HepG2 (cell line): ENCODE measurements at regions not wholly inside any gene's neighbourhood (a gene's known extent, or its start where the extent isn't known, plus 50 kb on each side); places are given as distances from the start of the nearest gene placed in this dataset.

ENCODE experiments used
- ATAC-seq: fragments of 200-7000 bp; cut with Tn5 transposase; 3 replicates; pipeline ENCODE4 v1.9.1; 2020; ENCODE audit warnings: mild to moderate bottlenecking, moderate library complexity
- BruUV-seq: library from RNA; stranded (reverse); fragments of 400-500 nt; replicated peaks from 2 replicates; lab custom pipeline; 2021; lab: Mats Ljungman, UMichigan
- CTCF ChIA-PET: fragments of 300-600 bp; formaldehyde crosslinking; extraction: SDS; loops from one replicate; lab custom pipeline; 2021; ENCODE audit warnings: low total read pairs, inconsistent platforms, low intra/inter-chr PET ratio; lab: Yijun Ruan, JAX
- POLR2A ChIA-PET: fragments of 350-600 bp; sonication (Branson Sonifier 250); formaldehyde crosslinking; loops from one replicate; lab custom pipeline; 2020; ENCODE audit warnings: antibody characterized with exemption, inconsistent platforms; lab: Yijun Ruan, JAX
- DNase-seq: peaks from one replicate; pipeline ENCODE4 v3.0.0-alpha.2; 2015; ENCODE audit warnings: low spot score
- FAIRE-seq: peaks from 3 replicates; lab custom pipeline; 2011; peaks lifted over from hg19 to GRCh38; lab: Jason Lieb, UNC
- H2AFZ ChIP-seq: one replicate; pipeline ENCODE4 v1.6.1; 2011; ENCODE audit warnings: low read length, inconsistent platforms
- H3K27ac ChIP-seq: fragments of 300-600 bp; 3 replicates; pipeline ENCODE4 v1.8.0; 2011; ENCODE audit warnings: mixed run types, mild to moderate bottlenecking, mixed read lengths, low read length, inconsistent platforms; ENCODE audit not compliant: insufficient read depth; ENCODE audit errors: extremely low read length
- H3K27me3 ChIP-seq, 2 experiments: fragments of 200-600 bp in 1 of 2; 2 replicates in 1 of 2; 3 replicates in 1 of 2; pipeline versions ENCODE4 v1.6.0 to v1.8.0; 2011; ENCODE audit warnings: low read length in 2 of 2, mild to moderate bottlenecking in 2 of 2, moderate library complexity in 2 of 2, inconsistent platforms in 1 of 2; ENCODE audit not compliant: insufficient read depth in 2 of 2, control insufficient read depth in 1 of 2
- H3K36me3 ChIP-seq, 2 experiments: fragments of 200-600 bp in 1 of 2; replicated peaks in 1 of 2; 2 replicates in 1 of 2; 3 replicates in 1 of 2; pipeline versions ENCODE4 v1.5.1 to v1.8.0; 2011; ENCODE audit warnings: low read length in 2 of 2, inconsistent platforms in 1 of 2; ENCODE audit not compliant: insufficient read depth in 2 of 2, control insufficient read depth in 1 of 2
- H3K4me1 ChIP-seq: 2 replicates; pipeline ENCODE4 v1.5.1; 2012; ENCODE audit warnings: low read length, inconsistent platforms; ENCODE audit not compliant: insufficient read depth
- H3K4me2 ChIP-seq: 2 replicates; pipeline ENCODE4 v1.6.0; 2011; ENCODE audit warnings: low read depth, low read length, inconsistent platforms
- H3K4me3 ChIP-seq, 3 experiments: fragments of 200-600 bp in 1 of 3; sonication (generic), shearing (Covaris generic) in 1 of 3; replicated peaks in 1 of 3; 2 replicates each; pipeline ENCODE4 v1.5.1; 2011 to 2016; ENCODE audit warnings: low read length in 3 of 3, inconsistent platforms in 2 of 3, low read depth in 2 of 3, mild to moderate bottlenecking in 2 of 3, control low read depth in 1 of 3, mixed read lengths in 1 of 3; ENCODE audit not compliant: insufficient read depth in 1 of 3
- H3K79me2 ChIP-seq: one replicate; pipeline ENCODE4 v1.6.1; 2011; ENCODE audit warnings: low read length, inconsistent platforms; ENCODE audit not compliant: insufficient read depth
- H3K9ac ChIP-seq: 2 replicates; pipeline ENCODE4 v1.6.0; 2011; ENCODE audit warnings: mild to moderate bottlenecking, low read depth, low read length, inconsistent platforms; ENCODE audit not compliant: insufficient read depth
- H3K9me3 ChIP-seq: 2 replicates; pipeline ENCODE4 v1.5.1; 2012; ENCODE audit warnings: mild to moderate bottlenecking, low read length
- H4K20me1 ChIP-seq: 2 replicates; pipeline ENCODE4 v1.6.0; 2011; ENCODE audit warnings: inconsistent platforms, mild to moderate bottlenecking, low read length, moderate library complexity; ENCODE audit not compliant: insufficient read depth
- MLXIP ChIP-seq: sonication (generic); formaldehyde crosslinking; IDR thresholded peaks from 2 replicates; pipeline ENCODE4 v1.9.0; 2021; ENCODE audit warnings: missing genetic modification reagents, borderline replicate concordance
- U2AF1 ChIP-seq: fragments of 200-400 bp; formaldehyde crosslinking; optimal IDR thresholded peaks from 2 replicates; pipeline ENCODE3; 2017; ENCODE audit warnings: mild to moderate bottlenecking, low read depth, low read length
- ZFAT ChIP-seq: sonication (generic); formaldehyde crosslinking; conservative IDR thresholded peaks from 2 replicates; pipeline ENCODE4 v1.8.1; 2023; ENCODE audit warnings: missing genetic modification reagents, inconsistent platforms
- ZNF234 ChIP-seq: sonication (generic); formaldehyde crosslinking; conservative IDR thresholded peaks from 2 replicates; pipeline ENCODE4 v1.5.1; 2020; ENCODE audit warnings: mild to moderate bottlenecking, missing genetic modification reagents
- ZNF282 ChIP-seq: fragments of 450-650 bp; IDR thresholded peaks from 2 replicates; pipeline ENCODE4 v1.6.1; 2018; ENCODE audit not compliant: partially characterized antibody
- ZNF672 ChIP-seq: sonication (generic); formaldehyde crosslinking; IDR thresholded peaks from 2 replicates; pipeline ENCODE4 v1.8.1; 2022; ENCODE audit warnings: missing genetic modification reagents
- ZNF790 ChIP-seq: sonication (generic); formaldehyde crosslinking; IDR thresholded peaks from 2 replicates; pipeline ENCODE4 v1.8.0; 2022; ENCODE audit warnings: missing genetic modification reagents, mild to moderate bottlenecking, borderline replicate concordance
- ZNF816 ChIP-seq: sonication (generic); formaldehyde crosslinking; IDR thresholded peaks from 2 replicates; pipeline ENCODE4 v1.8.0; 2022; ENCODE audit warnings: missing genetic modification reagents, mild to moderate bottlenecking, borderline replicate concordance
- WGBS: methylation state at CpG from one replicate; pipeline ENCODE4 v1.1.6; 2017; ENCODE audit warnings: low lambda C conversion rate; 5-methylcytosine and 5-hydroxymethylcytosine counted together
- in situ Hi-C: cut with HindIII; loops from 2 replicates; pipeline ENCODE4 v1.10.0; 2017; ENCODE audit warnings: low pct_unique_long_range_greater_than_20kb; ENCODE audit not compliant: extremely low pct_ligation_motif_present
- intact Hi-C: fragments of 100-400 bp; cut with micrococcal nuclease; formaldehyde crosslinking; loops from one replicate; pipeline ENCODE4 v1.10.0; 2022; ENCODE audit not compliant: unreplicated experiment
- TF ChIP-seq, protein P1 (sequence below): sonication (generic); formaldehyde crosslinking; IDR thresholded peaks from 2 replicates; pipeline ENCODE4 v1.8.1; 2022; ENCODE audit warnings: low read depth, mild to moderate bottlenecking, missing genetic modification reagents
- TF ChIP-seq, protein P2 (sequence below): sonication (generic); formaldehyde crosslinking; IDR thresholded peaks from 2 replicates; pipeline ENCODE4 v1.4.0; 2020; ENCODE audit warnings: missing genetic modification reagents, borderline replicate concordance
- TF ChIP-seq, protein P3 (sequence below): sonication (generic); formaldehyde crosslinking; IDR thresholded peaks from 2 replicates; pipeline ENCODE4 v1.4.0; 2020; ENCODE audit warnings: missing genetic modification reagents, borderline replicate concordance

GRCh38 chr7:25402532-25402931, 174.2 kb upstream of the NPVF start:
- 1% methylated on average over 4 of the region's 4 CpGs for WGBS
- Histone ChIP-seq H4K20me1 (no peaks in the 10 kb centered on the region), H3K27me3 (peaks cover 0 to 16% of the 10 kb centered on the region in 2 experiments; a peak in 3 of 5 replicates), H3K4me2 (no peak overlapping the region), H3K79me2 (no peaks in the 10 kb centered on the region), H3K27ac (no peak overlapping the region), H3K9ac (no peak overlapping the region), H3K36me3 (no peaks in the 10 kb centered on the region), H3K4me3 (no peak overlapping the region), H3K4me1 (no peaks in the 10 kb centered on the region), H3K9me3 (no peaks in the 10 kb centered on the region), H2AFZ (no peak overlapping the region)
- CTCF ChIA-PET: no interaction called here
- POLR2A ChIA-PET: no interaction called here
- FAIRE-seq (no peak), DNase-seq (no peak), ATAC-seq (no peak)
- intact Hi-C loops (no loop called here), in situ Hi-C loops (no loop called here)
- no TSS peak for BruUV-seq
- TF ChIP-seq U2AF1 (no peak), ZNF234 (no peak), ZFAT (CRISPR knock-in tag) (no peak), ZNF672 (no peak), ZNF816 (CRISPR knock-in tag) (no peak), MLXIP (CRISPR knock-in tag) (no peak), ZNF282 (no peak), ZNF790 (CRISPR knock-in tag) (no peak)
- TF ChIP-seq, protein P1, sequence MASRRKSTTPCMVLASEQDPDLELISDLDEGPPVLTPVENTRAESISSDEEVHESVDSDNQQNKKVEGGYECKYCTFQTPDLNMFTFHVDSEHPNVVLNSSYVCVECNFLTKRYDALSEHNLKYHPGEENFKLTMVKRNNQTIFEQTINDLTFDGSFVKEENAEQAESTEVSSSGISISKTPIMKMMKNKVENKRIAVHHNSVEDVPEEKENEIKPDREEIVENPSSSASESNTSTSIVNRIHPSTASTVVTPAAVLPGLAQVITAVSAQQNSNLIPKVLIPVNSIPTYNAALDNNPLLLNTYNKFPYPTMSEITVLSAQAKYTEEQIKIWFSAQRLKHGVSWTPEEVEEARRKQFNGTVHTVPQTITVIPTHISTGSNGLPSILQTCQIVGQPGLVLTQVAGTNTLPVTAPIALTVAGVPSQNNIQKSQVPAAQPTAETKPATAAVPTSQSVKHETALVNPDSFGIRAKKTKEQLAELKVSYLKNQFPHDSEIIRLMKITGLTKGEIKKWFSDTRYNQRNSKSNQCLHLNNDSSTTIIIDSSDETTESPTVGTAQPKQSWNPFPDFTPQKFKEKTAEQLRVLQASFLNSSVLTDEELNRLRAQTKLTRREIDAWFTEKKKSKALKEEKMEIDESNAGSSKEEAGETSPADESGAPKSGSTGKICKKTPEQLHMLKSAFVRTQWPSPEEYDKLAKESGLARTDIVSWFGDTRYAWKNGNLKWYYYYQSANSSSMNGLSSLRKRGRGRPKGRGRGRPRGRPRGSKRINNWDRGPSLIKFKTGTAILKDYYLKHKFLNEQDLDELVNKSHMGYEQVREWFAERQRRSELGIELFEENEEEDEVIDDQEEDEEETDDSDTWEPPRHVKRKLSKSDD (CRISPR knock-in tag): no peak
- TF ChIP-seq, protein P2, sequence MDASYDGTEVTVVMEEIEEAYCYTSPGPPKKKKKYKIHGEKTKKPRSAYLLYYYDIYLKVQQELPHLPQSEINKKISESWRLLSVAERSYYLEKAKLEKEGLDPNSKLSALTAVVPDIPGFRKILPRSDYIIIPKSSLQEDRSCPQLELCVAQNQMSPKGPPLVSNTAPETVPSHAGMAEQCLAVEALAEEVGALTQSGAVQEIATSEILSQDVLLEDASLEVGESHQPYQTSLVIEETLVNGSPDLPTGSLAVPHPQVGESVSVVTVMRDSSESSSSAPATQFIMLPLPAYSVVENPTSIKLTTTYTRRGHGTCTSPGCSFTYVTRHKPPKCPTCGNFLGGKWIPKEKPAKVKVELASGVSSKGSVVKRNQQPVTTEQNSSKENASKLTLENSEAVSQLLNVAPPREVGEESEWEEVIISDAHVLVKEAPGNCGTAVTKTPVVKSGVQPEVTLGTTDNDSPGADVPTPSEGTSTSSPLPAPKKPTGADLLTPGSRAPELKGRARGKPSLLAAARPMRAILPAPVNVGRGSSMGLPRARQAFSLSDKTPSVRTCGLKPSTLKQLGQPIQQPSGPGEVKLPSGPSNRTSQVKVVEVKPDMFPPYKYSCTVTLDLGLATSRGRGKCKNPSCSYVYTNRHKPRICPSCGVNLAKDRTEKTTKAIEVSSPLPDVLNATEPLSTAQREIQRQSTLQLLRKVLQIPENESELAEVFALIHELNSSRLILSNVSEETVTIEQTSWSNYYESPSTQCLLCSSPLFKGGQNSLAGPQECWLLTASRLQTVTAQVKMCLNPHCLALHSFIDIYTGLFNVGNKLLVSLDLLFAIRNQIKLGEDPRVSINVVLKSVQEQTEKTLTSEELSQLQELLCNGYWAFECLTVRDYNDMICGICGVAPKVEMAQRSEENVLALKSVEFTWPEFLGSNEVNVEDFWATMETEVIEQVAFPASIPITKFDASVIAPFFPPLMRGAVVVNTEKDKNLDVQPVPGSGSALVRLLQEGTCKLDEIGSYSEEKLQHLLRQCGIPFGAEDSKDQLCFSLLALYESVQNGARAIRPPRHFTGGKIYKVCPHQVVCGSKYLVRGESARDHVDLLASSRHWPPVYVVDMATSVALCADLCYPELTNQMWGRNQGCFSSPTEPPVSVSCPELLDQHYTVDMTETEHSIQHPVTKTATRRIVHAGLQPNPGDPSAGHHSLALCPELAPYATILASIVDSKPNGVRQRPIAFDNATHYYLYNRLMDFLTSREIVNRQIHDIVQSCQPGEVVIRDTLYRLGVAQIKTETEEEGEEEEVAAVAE: no peak
- TF ChIP-seq, protein P3, sequence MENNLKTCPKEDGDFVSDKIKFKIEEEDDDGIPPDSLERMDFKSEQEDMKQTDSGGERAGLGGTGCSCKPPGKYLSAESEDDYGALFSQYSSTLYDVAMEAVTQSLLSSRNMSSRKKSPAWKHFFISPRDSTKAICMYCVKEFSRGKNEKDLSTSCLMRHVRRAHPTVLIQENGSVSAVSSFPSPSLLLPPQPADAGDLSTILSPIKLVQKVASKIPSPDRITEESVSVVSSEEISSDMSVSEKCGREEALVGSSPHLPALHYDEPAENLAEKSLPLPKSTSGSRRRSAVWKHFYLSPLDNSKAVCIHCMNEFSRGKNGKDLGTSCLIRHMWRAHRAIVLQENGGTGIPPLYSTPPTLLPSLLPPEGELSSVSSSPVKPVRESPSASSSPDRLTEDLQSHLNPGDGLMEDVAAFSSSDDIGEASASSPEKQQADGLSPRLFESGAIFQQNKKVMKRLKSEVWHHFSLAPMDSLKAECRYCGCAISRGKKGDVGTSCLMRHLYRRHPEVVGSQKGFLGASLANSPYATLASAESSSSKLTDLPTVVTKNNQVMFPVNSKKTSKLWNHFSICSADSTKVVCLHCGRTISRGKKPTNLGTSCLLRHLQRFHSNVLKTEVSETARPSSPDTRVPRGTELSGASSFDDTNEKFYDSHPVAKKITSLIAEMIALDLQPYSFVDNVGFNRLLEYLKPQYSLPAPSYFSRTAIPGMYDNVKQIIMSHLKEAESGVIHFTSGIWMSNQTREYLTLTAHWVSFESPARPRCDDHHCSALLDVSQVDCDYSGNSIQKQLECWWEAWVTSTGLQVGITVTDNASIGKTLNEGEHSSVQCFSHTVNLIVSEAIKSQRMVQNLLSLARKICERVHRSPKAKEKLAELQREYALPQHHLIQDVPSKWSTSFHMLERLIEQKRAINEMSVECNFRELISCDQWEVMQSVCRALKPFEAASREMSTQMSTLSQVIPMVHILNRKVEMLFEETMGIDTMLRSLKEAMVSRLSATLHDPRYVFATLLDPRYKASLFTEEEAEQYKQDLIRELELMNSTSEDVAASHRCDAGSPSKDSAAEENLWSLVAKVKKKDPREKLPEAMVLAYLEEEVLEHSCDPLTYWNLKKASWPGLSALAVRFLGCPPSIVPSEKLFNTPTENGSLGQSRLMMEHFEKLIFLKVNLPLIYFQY (CRISPR knock-in tag): no peak
